Fibroblast of mammary gland (primary cell): ENCODE measurements at regions not wholly inside any gene's neighbourhood (a gene's known extent, or its start where the extent isn't known, plus 50 kb on each side); places are given as distances from the start of the nearest gene placed in this dataset.

ENCODE experiments used
- DNase-seq: peaks from one replicate; pipeline ENCODE4 v3.0.0-alpha.2; 2010; ENCODE audit warnings: low read depth
- H3K4me3 ChIP-seq: 2 replicates; pipeline ENCODE4 v1.5.1; 2011; ENCODE audit warnings: low read depth, mild to moderate bottlenecking, low read length, moderate library complexity; ENCODE audit not compliant: control insufficient read depth
- CTCF ChIP-seq: conservative IDR thresholded peaks from 2 replicates; pipeline ENCODE4 v1.5.1; 2011; ENCODE audit warnings: low read depth, low read length, inconsistent platforms; ENCODE audit not compliant: control insufficient read depth, insufficient read depth

GRCh38 chr15:97623091-97623661, 337.3 kb upstream of the ARRDC4 start:
- TF ChIP-seq CTCF = no peak
- DNase-seq = no peak

GRCh38 chr15:97627634-97628033, 332.9 kb upstream of the ARRDC4 start:
- TF ChIP-seq CTCF = no peak
- no peak for DNase-seq
- no peak overlapping the region for H3K4me3 ChIP-seq

More at GRCh38 chr15:97623091-97623661, 337.3 kb upstream of the ARRDC4 start:
- H3K4me3 ChIP-seq = no peak overlapping the region

GRCh38 chr15:97645758-97646157, 314.7 kb upstream of the ARRDC4 start:
- DNase-seq = no peak
- TF ChIP-seq CTCF = no peak
- H3K4me3 ChIP-seq = no peak overlapping the region

- TF ChIP-seq CTCF = no peak
- H3K4me3 ChIP-seq = no peak overlapping the region
- DNase-seq = no peak
Observed at GRCh38 chr15:97648728-97649127, 311.8 kb upstream of the ARRDC4 start.

GRCh38 chr15:97652041-97652440, 308.5 kb upstream of the ARRDC4 start:
- no peak for TF ChIP-seq CTCF
- no peak overlapping the region for H3K4me3 ChIP-seq
- no peak for DNase-seq

GRCh38 chr15:97652700-97653167, 307.8 kb upstream of the ARRDC4 start:
- DNase-seq = no peak
- H3K4me3 ChIP-seq = no peak overlapping the region
- no peak for TF ChIP-seq CTCF

GRCh38 chr15:97653896-97654295, 306.6 kb upstream of the ARRDC4 start:
- no peak for DNase-seq
- TF ChIP-seq CTCF = no peak
- no peak overlapping the region for H3K4me3 ChIP-seq
